ENCODE measurements at regions not wholly inside any gene's neighbourhood (a gene's known extent, or its start where the extent isn't known, plus 50 kb on each side); places are given as distances from the start of the nearest gene placed in this dataset.
A peak's percentile ranks its signal among the peaks of the same experiment; 100 is the strongest.
"Not testable (repeated sequence)": the region's sequence is repeated elsewhere in the genome, so short reads cannot be mapped to it uniquely, and the experiment has no call there.

GRCh38 chr5:1967736-1968135, 85.0 kb upstream of the IRX4 start:
- DNase-seq (ENCODE audit: low spot score) (peak; percentile 6), FAIRE-seq (no peak)

DNA sequence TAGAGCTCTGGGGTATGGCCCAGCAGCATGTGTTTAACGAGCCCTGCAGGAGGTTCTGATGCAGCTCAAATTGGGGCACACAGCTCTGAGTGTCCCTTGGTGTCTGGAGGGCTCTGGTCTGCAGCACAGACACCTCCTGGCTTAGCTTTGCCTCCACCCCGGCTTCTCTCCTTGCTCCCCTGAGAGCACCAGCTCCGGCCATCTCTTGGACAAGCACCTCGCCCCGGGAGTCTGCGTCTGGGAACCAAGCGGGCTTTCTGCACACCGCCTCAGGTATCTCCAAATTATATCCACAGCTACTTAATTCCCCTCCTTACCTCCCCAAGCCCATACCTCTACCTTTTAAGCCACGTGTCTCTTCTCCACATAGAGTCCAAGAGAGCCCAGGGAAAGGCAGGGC, 83.7 kb upstream of the IRX4 start:
- no peak for FAIRE-seq
- DNase-seq (ENCODE audit: low spot score), result peak; percentile 2

DNA sequence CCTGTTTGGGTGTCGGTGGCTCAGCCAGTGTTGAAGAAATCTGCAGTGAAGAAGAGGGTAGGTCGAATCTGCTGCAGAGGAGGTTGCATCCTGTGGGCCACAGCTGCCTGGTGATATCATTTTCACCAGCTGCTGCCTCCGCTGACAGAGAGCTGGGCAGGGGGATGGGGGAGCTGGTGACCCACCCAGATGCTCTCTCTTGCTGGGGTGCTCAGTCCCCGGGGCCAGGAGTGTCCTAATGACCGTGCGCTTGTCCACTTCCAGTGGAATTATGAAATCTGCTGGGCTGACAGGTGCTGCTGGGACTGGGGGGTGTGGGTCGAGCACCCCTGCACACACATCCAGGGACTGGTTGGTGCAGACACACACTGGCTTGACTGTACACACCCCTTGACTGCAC, 83.2 kb upstream of the IRX4 start:
- FAIRE-seq (no peak), DNase-seq (ENCODE audit: low spot score) (no peak)

DNA sequence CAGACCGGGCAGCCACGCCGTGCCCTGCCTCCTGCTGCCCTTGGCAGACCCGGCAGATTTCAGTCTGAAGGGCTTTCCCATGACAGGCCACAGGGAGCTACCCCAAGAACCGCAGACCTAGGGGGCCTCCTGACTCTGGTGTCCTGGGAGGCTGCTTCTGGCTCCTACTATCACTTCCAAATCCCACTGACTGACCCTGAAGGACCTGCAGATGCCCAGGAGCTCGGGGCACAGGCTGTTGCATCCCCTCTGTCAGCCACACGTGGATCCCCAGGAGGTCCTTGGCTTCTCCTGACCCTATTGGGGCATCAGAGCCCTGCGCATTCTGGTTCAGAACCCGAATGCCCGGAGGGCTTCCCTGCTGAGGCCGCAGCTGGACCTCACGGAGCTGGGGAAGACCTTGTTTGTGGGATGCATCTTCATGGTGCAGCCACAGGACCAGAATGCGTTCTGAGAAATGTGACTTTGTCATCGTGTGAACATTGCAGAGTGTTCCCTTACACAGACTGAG, 81.3 kb upstream of the IRX4 start:
- no peak for DNase-seq (ENCODE audit: low spot score)
- no peak for FAIRE-seq

- DNase-seq (ENCODE audit: low spot score) (no peak), FAIRE-seq (peak; percentile 20)
These were observed 80.6 kb upstream of the IRX4 start for GRCh38 chr5:1963358-1963757.

DNA sequence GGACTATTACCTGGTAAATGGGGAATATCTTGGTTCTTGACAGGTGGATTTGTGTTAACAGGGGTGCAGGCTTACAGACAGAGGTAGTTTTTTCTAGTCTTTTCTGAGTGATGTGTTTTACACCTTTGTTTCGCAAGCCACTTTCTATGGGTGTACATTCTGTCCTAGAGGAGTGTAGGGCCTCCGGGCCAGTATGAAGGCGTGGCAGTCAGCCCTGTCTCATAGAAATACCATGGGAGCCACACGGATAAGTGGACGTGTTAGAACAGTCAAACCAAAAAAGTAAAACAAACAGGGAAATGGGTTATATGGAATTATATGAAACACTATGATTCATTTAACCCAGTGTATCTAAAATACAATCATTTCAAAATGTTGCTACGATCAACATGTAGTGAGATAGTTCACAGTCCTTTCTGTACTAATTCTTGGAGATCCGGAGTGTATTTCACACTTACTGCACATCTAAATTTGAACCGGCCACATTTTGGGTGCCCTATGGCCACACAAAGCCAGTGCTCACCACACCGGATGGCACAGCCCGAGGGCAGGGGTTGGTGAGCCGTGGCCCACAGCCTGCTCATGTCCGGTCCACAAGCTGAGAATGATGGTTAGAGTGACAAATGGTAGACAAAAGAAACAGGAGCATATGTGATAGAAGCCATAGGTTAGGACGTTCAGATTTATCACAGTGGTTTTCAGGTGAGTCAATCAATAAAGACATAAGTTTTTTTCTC, 80.1 kb upstream of the IRX4 start:
- DNase-seq (ENCODE audit: low spot score), result no peak
- no peak for FAIRE-seq

DNA sequence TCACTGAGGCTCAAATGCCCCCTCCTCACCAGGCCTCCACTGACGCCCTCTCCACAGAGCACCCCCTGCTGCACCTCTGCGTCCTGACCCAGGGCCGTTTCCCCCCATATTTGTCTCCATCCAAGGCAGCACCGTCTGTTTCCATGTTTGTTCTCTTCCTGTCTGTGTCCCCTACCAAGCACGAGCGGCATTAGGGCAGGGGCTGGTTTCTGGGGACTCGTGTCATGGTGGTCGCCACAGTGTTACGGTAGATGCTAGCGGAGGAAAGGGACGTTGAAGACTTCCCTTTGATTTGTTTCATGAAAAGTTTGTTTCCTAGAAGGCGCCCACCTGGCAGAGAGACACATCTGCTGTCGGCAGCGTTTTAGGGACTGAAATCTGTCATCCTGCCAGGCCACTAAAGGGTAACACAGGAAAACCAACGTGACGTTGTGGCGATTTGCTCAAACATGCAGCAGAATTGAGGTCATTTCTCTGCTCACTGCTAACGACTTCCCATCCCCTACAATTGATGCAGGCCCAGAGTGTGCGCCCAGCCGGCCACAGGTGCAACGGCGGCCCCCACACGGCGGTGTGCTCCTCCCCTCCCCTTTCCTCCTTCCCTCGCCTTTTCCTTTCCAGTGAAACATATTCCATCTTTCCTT, 79.3 kb upstream of the IRX4 start:
- no peak for FAIRE-seq
- DNase-seq (ENCODE audit: low spot score), result no peak

DNA sequence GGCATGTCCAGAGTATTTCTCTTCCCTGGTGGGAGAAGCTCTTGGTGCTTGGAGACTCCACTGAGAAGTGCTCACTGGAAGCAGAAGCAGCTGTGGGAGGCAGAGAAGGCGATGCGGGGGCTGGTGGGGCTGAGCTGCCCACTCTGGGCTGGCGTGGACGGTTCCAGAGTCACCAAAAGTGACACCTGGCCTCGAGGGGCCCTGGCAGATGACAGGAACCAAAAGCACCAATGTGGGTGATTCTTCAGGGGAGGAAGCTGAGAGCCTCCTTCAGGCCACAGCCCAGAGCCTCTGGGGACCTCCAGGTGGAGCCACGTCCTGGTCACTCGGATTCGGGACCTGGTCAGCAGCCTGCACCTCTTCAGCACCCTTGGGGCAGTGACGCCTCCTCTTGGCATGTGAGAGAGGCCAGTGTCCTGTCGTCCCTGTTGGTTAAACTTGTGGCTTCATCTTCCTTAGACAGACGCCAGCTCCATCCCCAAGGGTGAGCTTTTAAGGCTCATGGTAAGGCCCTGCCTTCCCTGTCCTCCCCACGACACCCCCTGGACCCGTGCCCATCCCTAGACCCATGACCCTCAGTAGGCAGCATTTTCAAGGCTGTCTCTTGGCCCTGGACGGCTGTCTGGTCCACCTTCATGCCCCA, 78.7 kb upstream of the IRX4 start:
- FAIRE-seq, result no peak
- DNase-seq (ENCODE audit: low spot score), result no peak

GRCh38 chr5:1960595-1961303, 78.0 kb upstream of the IRX4 start:
- FAIRE-seq, result peak; percentile 100
- no peak for DNase-seq (ENCODE audit: low spot score)

DNA sequence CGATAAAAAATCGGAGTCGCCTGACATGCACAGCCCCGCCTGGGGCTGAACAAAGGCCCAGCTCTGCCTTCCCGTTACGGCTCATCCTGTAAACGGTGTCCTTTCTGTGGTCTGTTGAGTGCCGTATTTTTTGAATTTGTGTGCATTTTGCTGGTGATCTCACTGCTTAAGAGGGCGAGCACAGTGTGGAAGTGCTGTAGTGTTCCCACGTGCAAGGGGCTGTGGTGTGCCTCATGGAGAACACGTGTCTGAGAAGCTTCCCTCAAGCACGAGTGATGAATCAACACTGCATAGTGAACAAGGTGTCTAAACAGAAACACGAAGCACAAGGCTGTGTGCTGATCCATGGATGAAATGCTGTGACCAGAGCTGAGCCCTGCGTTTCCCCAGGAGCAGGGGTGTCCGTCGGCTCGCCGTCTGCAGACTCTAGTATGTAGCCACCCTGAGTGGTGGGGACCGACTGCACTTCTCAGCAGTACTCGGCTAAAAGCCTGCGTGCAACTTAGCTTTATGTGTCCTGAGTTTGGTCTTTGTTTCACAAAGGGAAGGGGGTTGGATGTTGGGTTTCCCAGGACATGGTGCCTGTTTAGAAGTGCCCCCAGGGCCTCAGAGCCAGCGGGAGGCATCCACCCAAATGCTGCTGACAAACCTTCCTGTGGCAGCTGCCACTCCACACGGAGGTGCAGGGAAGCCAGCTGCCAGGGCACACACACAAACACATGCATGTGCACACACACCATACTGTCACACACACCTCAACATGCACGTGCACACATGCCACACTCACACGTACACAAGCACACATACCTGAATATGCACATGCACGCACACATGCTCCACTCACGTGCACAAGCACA, 77.2 kb upstream of the IRX4 start:
- peak; percentile 55 for FAIRE-seq
- no peak for DNase-seq (ENCODE audit: low spot score)

GRCh38 chr5:1959231-1959630, 76.5 kb upstream of the IRX4 start:
- no peak for DNase-seq (ENCODE audit: low spot score)
- no peak for FAIRE-seq

- peak; percentile 9 for FAIRE-seq
These were observed 75.7 kb upstream of the IRX4 start for GRCh38 chr5:1958211-1959010.

GRCh38 chr5:1955586-1955985, 72.9 kb upstream of the IRX4 start:
- DNase-seq (ENCODE audit: low spot score) (no peak), FAIRE-seq (no peak)

More at GRCh38 chr5:1958211-1959010, 75.7 kb upstream of the IRX4 start:
- no peak for DNase-seq (ENCODE audit: low spot score)

- FAIRE-seq; DNase-seq (ENCODE audit: low spot score): not testable (repeated sequence)
These were observed 71.0 kb upstream of the IRX4 start for GRCh38 chr5:1953710-1954109.

DNA sequence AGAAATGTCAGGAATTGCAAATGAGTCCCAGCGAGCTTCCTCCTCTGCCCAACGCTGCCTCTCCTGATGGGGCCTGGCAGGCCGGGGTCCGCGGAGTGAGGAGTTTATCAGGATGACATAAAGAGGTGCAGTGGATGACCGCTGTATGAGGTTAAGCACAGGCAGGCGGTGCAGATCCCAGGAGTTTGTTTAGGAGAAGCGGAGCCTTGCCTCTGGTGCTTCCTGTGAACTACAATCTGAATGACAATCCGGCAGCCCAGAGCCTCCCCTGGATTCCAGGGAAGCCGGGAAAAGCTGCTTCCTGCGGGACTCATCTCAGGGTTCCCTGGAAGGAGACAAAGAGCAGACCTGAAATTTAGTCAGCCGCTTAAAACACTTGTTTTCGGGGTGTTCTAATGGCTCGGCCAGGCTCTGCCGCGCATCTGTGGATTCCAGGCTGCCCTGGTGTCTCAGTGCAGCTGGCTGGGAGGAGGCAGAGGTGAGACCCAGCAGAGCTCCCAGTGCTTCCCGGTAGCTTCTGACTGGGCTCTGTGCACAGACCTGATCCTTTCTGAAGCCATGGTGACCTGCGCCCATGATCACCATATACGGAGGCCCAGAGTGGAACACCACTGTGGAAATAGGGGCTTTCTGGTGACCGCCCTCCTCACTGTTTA, 69.8 kb upstream of the IRX4 start:
- no peak for FAIRE-seq
- DNase-seq (ENCODE audit: low spot score), result no peak

DNA sequence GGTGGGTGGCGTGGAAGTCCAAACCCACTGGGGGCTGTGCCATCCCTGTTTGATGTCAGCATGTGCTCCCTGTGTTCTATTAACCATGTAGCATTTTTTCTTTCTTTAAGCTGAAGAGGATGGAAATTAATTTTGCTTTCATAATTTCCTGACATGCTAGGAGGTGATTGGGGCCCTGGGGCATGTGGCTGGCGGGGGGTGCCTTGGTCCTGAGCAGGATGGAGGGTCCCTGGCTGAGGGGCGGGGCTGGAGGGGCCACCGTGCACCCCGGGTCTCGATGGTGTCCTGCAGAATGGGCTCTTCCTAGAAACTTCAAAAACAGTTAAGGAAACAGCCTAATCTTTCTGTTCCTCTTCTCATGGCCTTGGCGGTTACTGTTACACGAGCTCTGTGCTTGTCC, 69.3 kb upstream of the IRX4 start:
- no peak for DNase-seq (ENCODE audit: low spot score)
- FAIRE-seq, result no peak

GRCh38 chr5:1951165-1951816, 68.6 kb upstream of the IRX4 start:
- no peak for DNase-seq (ENCODE audit: low spot score)
- FAIRE-seq, result peak; percentile 96

DNA sequence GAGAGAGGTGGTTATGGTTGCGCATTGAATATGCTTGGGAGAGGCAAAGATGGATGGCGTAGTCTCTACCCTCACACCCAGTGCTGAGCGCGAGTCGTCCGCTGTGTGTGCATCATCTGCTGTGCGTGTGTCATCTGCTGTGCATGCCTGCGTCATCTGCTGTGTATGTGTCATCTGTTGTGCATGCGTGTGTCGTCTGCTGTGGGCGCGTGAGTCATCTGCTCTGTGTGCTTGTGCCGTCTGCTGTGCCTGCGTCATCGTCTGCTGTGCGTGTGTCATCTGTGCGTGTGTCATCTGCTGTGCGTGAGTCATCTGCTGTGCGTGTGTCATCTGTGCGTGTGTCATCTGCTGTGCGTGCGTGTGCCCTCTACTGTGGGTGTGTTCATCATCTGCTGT, 68.0 kb upstream of the IRX4 start:
- DNase-seq (ENCODE audit: low spot score), result peak; percentile 41

More for the DNA sequence above, 68.0 kb upstream of the IRX4 start:
- peak; percentile 35 for FAIRE-seq
